SU-DHL-6 (cell line): ENCODE measurements at regions not wholly inside any gene's neighbourhood (a gene's known extent, or its start where the extent isn't known, plus 50 kb on each side); places are given as distances from the start of the nearest gene placed in this dataset.

Experiments
- H2AFZ ChIP-seq: fragments of 200-600 bp; sonication (generic); 2 replicates; pipeline ENCODE4 v1.6.1; 2014; ENCODE audit warnings: low read depth, mild to moderate bottlenecking, moderate library complexity, mixed read lengths, antibody characterized with exemption, low read length; ENCODE audit not compliant: severe bottlenecking
- H3F3A ChIP-seq: fragments of 200-600 bp; shearing (Covaris generic); 2 replicates; pipeline ENCODE4 v1.6.0; 2016; ENCODE audit warnings: antibody characterized with exemption, mild to moderate bottlenecking; ENCODE audit not compliant: insufficient read depth
- H3K27ac ChIP-seq: fragments of 200-600 bp; sonication (generic); 2 replicates; pipeline ENCODE4 v1.5.1; 2016; ENCODE audit warnings: low read depth, mild to moderate bottlenecking, low read length, moderate library complexity, mixed read lengths
- H3K27me3 ChIP-seq: fragments of 200-600 bp; sonication (generic), shearing (Covaris generic); 2 replicates; pipeline ENCODE4 v1.6.0; 2014; ENCODE audit warnings: mild to moderate bottlenecking, low read length
- H3K36me3 ChIP-seq: fragments of 200-600 bp; sonication (generic); 2 replicates; pipeline ENCODE4 v1.6.1; 2014; ENCODE audit warnings: mild to moderate bottlenecking, low read length, mixed read lengths
- H3K4me2 ChIP-seq: fragments of 300-600, 200-600 bp; shearing (Covaris generic), sonication (generic); 2 replicates; pipeline ENCODE4 v1.6.0; 2014; ENCODE audit warnings: low read length, low read depth, mild to moderate bottlenecking; ENCODE audit not compliant: poor library complexity, severe bottlenecking
- H3K4me3 ChIP-seq: fragments of 200-600 bp; sonication (generic); 2 replicates; pipeline ENCODE4 v1.5.1; 2014; ENCODE audit warnings: antibody characterized with exemption, low read length, mild to moderate bottlenecking, mixed read lengths; ENCODE audit not compliant: insufficient read depth, poor library complexity, severe bottlenecking
- H3K79me2 ChIP-seq: fragments of 200-600 bp; sonication (generic); 2 replicates; pipeline ENCODE4 v1.6.1; 2014; ENCODE audit warnings: mild to moderate bottlenecking, low read length, moderate library complexity; ENCODE audit not compliant: insufficient read depth
- H3K9ac ChIP-seq: fragments of 200-600 bp; sonication (generic); 2 replicates; pipeline ENCODE4 v1.7.0; 2014; ENCODE audit warnings: mild to moderate bottlenecking, low read length
- H3K9me2 ChIP-seq: fragments of 200-600 bp; sonication (generic); replicated peaks from 2 replicates; pipeline ENCODE4 v1.6.1; 2014; ENCODE audit warnings: low read length; ENCODE audit not compliant: insufficient read depth
- H3K9me3 ChIP-seq: fragments of 200-600 bp; sonication (generic); 2 replicates; pipeline ENCODE4 v1.6.1; 2014; ENCODE audit warnings: low read length, mixed read lengths; ENCODE audit not compliant: insufficient read depth
- H4K20me1 ChIP-seq: fragments of 200-600 bp; sonication (generic); 2 replicates; pipeline ENCODE4 v1.6.1; 2014; ENCODE audit warnings: low read depth, mild to moderate bottlenecking, antibody characterized with exemption, low read length, moderate library complexity, mixed read lengths
- CTCF ChIP-seq: fragments of 200-600 bp; sonication (generic); IDR thresholded peaks from one replicate; pipeline ENCODE4 v1.5.1; 2017; ENCODE audit warnings: antibody characterized with exemption, mild to moderate bottlenecking, low read length, moderate library complexity; ENCODE audit not compliant: insufficient read depth, poor library complexity, severe bottlenecking
- EZH2phosphoT487 ChIP-seq: fragments of 200-600 bp; sonication (generic), shearing (Covaris generic); conservative IDR thresholded peaks from 2 replicates; pipeline ENCODE4 v1.6.1; 2018; ENCODE audit warnings: mild to moderate bottlenecking, antibody characterized with exemption, low read length, moderate library complexity, mixed read lengths

GRCh38 chr11:82533628-82534327 lies 199.9 kb downstream of the FAM181B start:
- H3K4me2 ChIP-seq: no peak overlapping the region
- no peaks in the 10 kb centered on the region for H3K9me3 ChIP-seq
- TF ChIP-seq CTCF (no peak), EZH2phosphoT487 (no peak)
- H3K27ac ChIP-seq: no peak overlapping the region
- no peak overlapping the region for H3K9ac ChIP-seq
- H3F3A ChIP-seq: no peaks in the 10 kb centered on the region
- no peaks in the 10 kb centered on the region for H3K27me3 ChIP-seq
- H4K20me1 ChIP-seq: no peaks in the 10 kb centered on the region
- H3K4me3 ChIP-seq: no peak overlapping the region
- H3K9me2 ChIP-seq: no peaks in the 10 kb centered on the region
- H2AFZ ChIP-seq: no peak overlapping the region
- no peaks in the 10 kb centered on the region for H3K36me3 ChIP-seq
- H3K79me2 ChIP-seq: no peaks in the 10 kb centered on the region

GRCh38 chr11:82529936-82530335 lies 203.7 kb downstream of the FAM181B start:
- no peaks in the 10 kb centered on the region for H3F3A ChIP-seq
- no peaks in the 10 kb centered on the region for H3K27me3 ChIP-seq
- H4K20me1 ChIP-seq: no peaks in the 10 kb centered on the region
- no peak overlapping the region for H3K4me3 ChIP-seq
- no peak overlapping the region for H2AFZ ChIP-seq
- no peaks in the 10 kb centered on the region for H3K79me2 ChIP-seq
- no peaks in the 10 kb centered on the region for H3K9me3 ChIP-seq
- H3K27ac ChIP-seq: no peak overlapping the region
- no peak overlapping the region for H3K9ac ChIP-seq
- H3K9me2 ChIP-seq: no peaks in the 10 kb centered on the region
- H3K4me2 ChIP-seq: no peak overlapping the region
- no peaks in the 10 kb centered on the region for H3K36me3 ChIP-seq
- no peak for TF ChIP-seq CTCF
- no peak for TF ChIP-seq EZH2phosphoT487

GRCh38 chr11:82527081-82527584 lies 206.5 kb downstream of the FAM181B start:
- no peak overlapping the region for H3K9ac ChIP-seq
- H3K9me3 ChIP-seq: no peaks in the 10 kb centered on the region
- no peaks in the 10 kb centered on the region for H3K79me2 ChIP-seq
- no peaks in the 10 kb centered on the region for H4K20me1 ChIP-seq
- TF ChIP-seq EZH2phosphoT487 (no peak), CTCF (no peak)
- H3F3A ChIP-seq: no peaks in the 10 kb centered on the region
- no peak overlapping the region for H3K27ac ChIP-seq
- H2AFZ ChIP-seq: no peak overlapping the region
- no peaks in the 10 kb centered on the region for H3K27me3 ChIP-seq
- H3K4me3 ChIP-seq: no peak overlapping the region
- H3K4me2 ChIP-seq: no peak overlapping the region
- no peaks in the 10 kb centered on the region for H3K9me2 ChIP-seq
- no peaks in the 10 kb centered on the region for H3K36me3 ChIP-seq
